BE2C (cell line): ENCODE measurements at regions not wholly inside any gene's neighbourhood (a gene's known extent, or its start where the extent isn't known, plus 50 kb on each side); places are given as distances from the start of the nearest gene placed in this dataset.
"Not testable (repeated sequence)": the region's sequence is repeated elsewhere in the genome, so short reads cannot be mapped to it uniquely, and the experiment has no call there.

Experiments
- DNase-seq: peaks from one replicate; pipeline ENCODE4 v3.0.0-alpha.2; 2020
- H3K27me3 ChIP-seq: fragments of 250-450 bp; sonication (Bioruptor Pico); 2 replicates; pipeline ENCODE4 v1.5.1; 2020; ENCODE audit warnings: mild to moderate bottlenecking
- H3K36me3 ChIP-seq: fragments of 250-450 bp; sonication (Bioruptor Pico); 2 replicates; pipeline ENCODE4 v1.5.1; 2020; ENCODE audit warnings: mild to moderate bottlenecking
- H3K4me1 ChIP-seq: fragments of 250-450 bp; sonication (Bioruptor Pico); 2 replicates; pipeline ENCODE4 v1.5.1; 2020
- H3K4me3 ChIP-seq: 2 replicates; pipeline ENCODE4 v1.5.1; 2011; ENCODE audit warnings: low read depth, low read length
- H3K9me3 ChIP-seq: fragments of 250-450 bp; sonication (Bioruptor Pico); 2 replicates; pipeline ENCODE4 v1.5.1; 2020
- CTCF ChIP-seq: IDR thresholded peaks from 2 replicates; pipeline ENCODE4 v1.5.1; 2012; ENCODE audit warnings: mild to moderate bottlenecking, low read depth, low read length

- peak; percentile 19; the same call in 1 of the 2 replicates for TF ChIP-seq CTCF
- DNase-seq: no peak
These were observed 54.6 kb upstream of the URI1 start for GRCh38 chr19:29887442-29887855.

GRCh38 chr19:29888047-29888446 is 54.0 kb upstream of the URI1 start:
- not testable (repeated sequence) for H3K27me3 ChIP-seq, H3K4me3 ChIP-seq, H3K9me3 ChIP-seq, DNase-seq, H3K36me3 ChIP-seq, H3K4me1 ChIP-seq

More at GRCh38 chr19:29887442-29887855, 54.6 kb upstream of the URI1 start:
- H3K27me3 ChIP-seq: no peaks in the 10 kb centered on the region
- no peaks in the 10 kb centered on the region for H3K4me1 ChIP-seq
- H3K4me3 ChIP-seq: no peak overlapping the region
- H3K9me3 ChIP-seq: no peaks in the 10 kb centered on the region
- H3K36me3 ChIP-seq: no peaks in the 10 kb centered on the region

- no peaks in the 10 kb centered on the region for H3K27me3 ChIP-seq
- DNase-seq: no peak
- TF ChIP-seq CTCF: no peak
- H3K4me1 ChIP-seq: peaks cover 12% of the 10 kb centered on the region
- no peak overlapping the region for H3K4me3 ChIP-seq
- no peaks in the 10 kb centered on the region for H3K9me3 ChIP-seq
- no peaks in the 10 kb centered on the region for H3K36me3 ChIP-seq
These were observed 52.3 kb upstream of the URI1 start for GRCh38 chr19:29889702-29890101.

GRCh38 chr19:29890392-29890791 is 51.6 kb upstream of the URI1 start:
- peaks cover 12% of the 10 kb centered on the region for H3K4me1 ChIP-seq
- DNase-seq: no peak
- no peaks in the 10 kb centered on the region for H3K9me3 ChIP-seq
- no peak overlapping the region for H3K4me3 ChIP-seq
- no peaks in the 10 kb centered on the region for H3K36me3 ChIP-seq
- TF ChIP-seq CTCF: no peak
- no peaks in the 10 kb centered on the region for H3K27me3 ChIP-seq
